GM12874 (cell line): ENCODE measurements at regions not wholly inside any gene's neighbourhood (a gene's known extent, or its start where the extent isn't known, plus 50 kb on each side); places are given as distances from the start of the nearest gene placed in this dataset.

ENCODE experiments used
- CTCF ChIP-seq: IDR thresholded peaks from 2 replicates; pipeline ENCODE4 v1.5.1; 2011; ENCODE audit warnings: low read depth, mild to moderate bottlenecking, control low read depth, low read length, moderate library complexity; ENCODE audit not compliant: insufficient read depth

GRCh38 chr6:103178193-103178592, 1681.5 kb downstream of the HACE1 start:
- TF ChIP-seq CTCF = no peak

DNA sequence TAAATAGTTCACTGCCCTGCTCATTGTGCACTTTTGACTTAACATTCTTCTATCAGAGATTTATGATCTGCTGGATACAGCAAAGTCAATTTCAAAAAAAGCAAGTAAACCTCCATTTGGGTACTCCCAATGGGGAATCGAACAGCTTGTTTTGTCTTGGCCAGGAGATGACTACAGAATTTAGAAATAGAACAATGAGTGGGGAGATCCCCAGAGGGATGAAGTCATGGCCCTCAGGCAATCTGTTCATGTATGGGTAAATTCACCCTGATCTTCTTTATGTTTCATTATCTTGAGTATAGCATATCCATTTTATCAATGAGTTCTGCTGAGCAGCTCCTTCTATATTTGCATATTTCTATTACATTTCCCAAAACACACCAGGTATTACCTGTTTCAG, 1681.9 kb downstream of the HACE1 start:
- no peak for TF ChIP-seq CTCF

- no peak for TF ChIP-seq CTCF
Measured at GRCh38 chr6:103175056-103175455, 1684.7 kb downstream of the HACE1 start.

DNA sequence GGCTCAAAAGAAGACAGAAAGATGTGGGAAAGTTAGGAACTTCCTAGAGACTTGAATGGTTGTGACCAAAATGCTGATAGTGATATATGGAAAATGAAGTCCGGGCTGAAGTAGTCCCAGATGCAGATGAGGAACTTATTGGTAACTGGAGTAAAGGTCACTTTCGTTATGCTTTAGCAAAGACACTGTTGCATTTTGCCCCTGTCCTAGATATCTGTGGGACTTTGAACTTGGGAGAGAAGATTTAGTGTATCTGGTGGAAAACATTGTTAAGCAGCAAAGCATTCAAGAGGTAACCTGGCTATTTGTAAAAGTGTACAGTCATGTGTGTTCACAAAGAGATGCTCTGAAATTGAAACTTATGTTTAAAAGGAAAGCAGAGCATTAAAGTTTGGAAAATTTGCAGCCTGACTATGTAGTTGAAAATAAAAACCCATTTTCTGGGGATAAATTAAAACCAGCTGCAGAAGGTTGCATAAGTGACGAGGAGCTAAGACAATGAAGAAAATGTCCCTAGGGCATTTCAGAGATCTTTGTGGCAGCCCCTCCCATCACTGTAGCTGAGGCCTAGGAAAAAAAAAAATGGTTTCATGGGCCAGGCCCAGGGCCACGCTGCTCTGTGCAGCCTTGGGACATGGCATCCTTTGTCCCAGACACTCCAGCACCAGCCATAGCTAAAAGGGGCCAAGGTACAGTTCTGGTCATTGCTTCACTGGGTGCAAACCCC, 1692.2 kb downstream of the HACE1 start:
- TF ChIP-seq CTCF = no peak

- TF ChIP-seq CTCF = no peak
Measured at GRCh38 chr6:103154779-103155572, 1704.7 kb downstream of the HACE1 start.

DNA sequence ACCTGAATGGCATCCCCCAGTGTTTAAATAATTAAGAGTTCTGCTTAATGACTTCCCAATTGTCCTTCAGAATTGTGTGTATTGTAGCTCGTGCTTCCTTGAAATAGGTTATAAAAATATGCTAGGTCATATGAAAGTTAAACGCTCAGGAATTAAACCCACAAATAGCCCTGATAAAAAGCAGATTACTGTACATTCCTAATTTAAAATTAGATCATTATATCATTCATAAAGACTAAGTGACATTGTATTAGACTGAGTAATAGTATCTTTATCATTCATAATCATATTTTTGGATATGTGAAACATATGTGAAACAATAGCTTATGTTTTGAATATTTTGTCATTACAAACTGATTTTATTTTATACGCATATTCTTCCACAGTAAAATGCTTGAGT, 1706.7 kb downstream of the HACE1 start:
- no peak for TF ChIP-seq CTCF

GRCh38 chr6:103142902-103143301, 1716.8 kb downstream of the HACE1 start:
- no peak for TF ChIP-seq CTCF
